ENCODE measurements at regions not wholly inside any gene's neighbourhood (a gene's known extent, or its start where the extent isn't known, plus 50 kb on each side); places are given as distances from the start of the nearest gene placed in this dataset.

- peaks cover 0 to 26% (median 0%) of the 10 kb centered on the region in 6 donors for H3K4me1 ChIP-seq
- H3K27ac ChIP-seq, result peak overlapping the region in 1 of 8 donors; percentile 22
- WGBS, 5 donors, result 61 to 77% (median 75%) methylated on average over 7 of the region's 7 CpGs
- H3K36me3 ChIP-seq, result no peaks in the 10 kb centered on the region
- peaks cover 0 to 7% (median 0%) of the 10 kb centered on the region in 7 donors for H3K27me3 ChIP-seq (replicated peaks in 1 of 7)
- H3K9me3 ChIP-seq, result peaks cover 0 to 27% (median 13%) of the 10 kb centered on the region in 8 donors
- DNase-seq, result no peak
- intact Hi-C loops (cut with DNase I; ENCODE audit: low total_unique reads), result no loop called here
- TF ChIP-seq CTCF (IDR thresholded peaks at IDR 0.05 in 8 of 11, conservative IDR thresholded peaks at IDR 0.05 in 3 of 11) (no peak), POLR2A (IDR thresholded peaks at IDR 0.05) (no peak), POLR2AphosphoS5 (IDR thresholded peaks at IDR 0.05) (no peak)
- H3K4me3 ChIP-seq, result no peak overlapping the region
Observed at GRCh38 chr18:75358928-75359327, 68.6 kb downstream of the SMIM21 start.

GRCh38 chr18:75353357-75353756 lies 74.1 kb downstream of the SMIM21 start:
- intact Hi-C loops (cut with DNase I; ENCODE audit: low total_unique reads), result no loop called here
- no peaks in the 10 kb centered on the region for H3K4me1 ChIP-seq
- 45 to 79% (median 50%) methylated on average over 2 of the region's 2 CpGs for WGBS, 5 donors
- H3K36me3 ChIP-seq, result no peaks in the 10 kb centered on the region
- TF ChIP-seq POLR2A (IDR thresholded peaks at IDR 0.05) (no peak), POLR2AphosphoS5 (IDR thresholded peaks at IDR 0.05) (no peak), CTCF (IDR thresholded peaks at IDR 0.05 in 8 of 11, conservative IDR thresholded peaks at IDR 0.05 in 3 of 11) (no peak)
- H3K27ac ChIP-seq, result no peak overlapping the region
- DNase-seq, result no peak
- H3K9me3 ChIP-seq, result peaks cover 0 to 52% (median 38%) of the 10 kb centered on the region in 8 donors
- no peaks in the 10 kb centered on the region for H3K27me3 ChIP-seq (replicated peaks in 1 of 7)
- no peak overlapping the region for H3K4me3 ChIP-seq

- TF ChIP-seq POLR2AphosphoS5 (IDR thresholded peaks at IDR 0.05) (no peak), CTCF (IDR thresholded peaks at IDR 0.05 in 8 of 11, conservative IDR thresholded peaks at IDR 0.05 in 3 of 11) (no peak), POLR2A (IDR thresholded peaks at IDR 0.05) (no peak)
- H3K4me1 ChIP-seq, result no peaks in the 10 kb centered on the region
- intact Hi-C loops (cut with DNase I; ENCODE audit: low total_unique reads), result no loop called here
- peaks cover 0 to 42% (median 32%) of the 10 kb centered on the region in 8 donors for H3K9me3 ChIP-seq
- H3K4me3 ChIP-seq, result no peak overlapping the region
- WGBS, 5 donors, result 84 to 98% (median 94%) methylated on average over 5 of the region's 5 CpGs
- peaks cover 0 to 4% (median 0%) of the 10 kb centered on the region in 7 donors for H3K27me3 ChIP-seq (replicated peaks in 1 of 7)
- H3K36me3 ChIP-seq, result no peaks in the 10 kb centered on the region
- DNase-seq, result no peak
- H3K27ac ChIP-seq, result no peak overlapping the region
Observed at GRCh38 chr18:75351409-75351808, 76.1 kb downstream of the SMIM21 start.

GRCh38 chr18:75350857-75351256 lies 76.6 kb downstream of the SMIM21 start:
- DNase-seq, result no peak
- Histone ChIP-seq H3K9me3 (peaks cover 0 to 39% (median 32%) of the 10 kb centered on the region in 8 donors), H3K27ac (no peak overlapping the region), H3K27me3 (replicated peaks in 1 of 7) (peaks cover 0 to 4% (median 0%) of the 10 kb centered on the region in 7 donors), H3K36me3 (no peaks in the 10 kb centered on the region), H3K4me3 (no peak overlapping the region), H3K4me1 (no peaks in the 10 kb centered on the region)
- 70 to 84% (median 79%) methylated on average over 9 of the region's 9 CpGs for WGBS, 5 donors
- TF ChIP-seq CTCF (IDR thresholded peaks at IDR 0.05 in 8 of 11, conservative IDR thresholded peaks at IDR 0.05 in 3 of 11), result no peak
- no peak for TF ChIP-seq POLR2AphosphoS5 (IDR thresholded peaks at IDR 0.05)
- no peak for TF ChIP-seq POLR2A (IDR thresholded peaks at IDR 0.05)
- intact Hi-C loops (cut with DNase I; ENCODE audit: low total_unique reads), result no loop called here
